ENCODE measurements at regions not wholly inside any gene's neighbourhood (a gene's known extent, or its start where the extent isn't known, plus 50 kb on each side); places are given as distances from the start of the nearest gene placed in this dataset.

DNA sequence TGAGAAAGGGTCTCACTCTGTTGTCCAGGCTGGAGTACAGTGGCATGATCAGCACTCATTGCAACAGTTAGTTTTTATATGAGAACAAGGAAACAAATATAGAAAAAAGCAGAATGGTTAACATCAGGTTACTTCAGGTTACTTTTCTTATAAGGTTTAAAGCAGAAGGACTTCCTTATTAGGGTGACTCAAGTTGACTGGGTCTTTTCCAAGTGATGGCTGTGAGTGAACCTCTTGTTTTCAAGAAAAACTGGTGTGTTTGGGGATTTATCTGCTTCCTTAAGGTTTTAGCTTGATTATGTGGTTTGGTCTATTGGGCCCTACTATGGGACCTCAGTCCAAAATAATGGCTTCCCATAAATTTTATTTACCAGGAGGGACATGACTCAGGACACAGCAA lies 99.2 kb downstream of the ARRDC3 start:
- no peak for DNase-seq (ENCODE audit: low read depth)

DNA sequence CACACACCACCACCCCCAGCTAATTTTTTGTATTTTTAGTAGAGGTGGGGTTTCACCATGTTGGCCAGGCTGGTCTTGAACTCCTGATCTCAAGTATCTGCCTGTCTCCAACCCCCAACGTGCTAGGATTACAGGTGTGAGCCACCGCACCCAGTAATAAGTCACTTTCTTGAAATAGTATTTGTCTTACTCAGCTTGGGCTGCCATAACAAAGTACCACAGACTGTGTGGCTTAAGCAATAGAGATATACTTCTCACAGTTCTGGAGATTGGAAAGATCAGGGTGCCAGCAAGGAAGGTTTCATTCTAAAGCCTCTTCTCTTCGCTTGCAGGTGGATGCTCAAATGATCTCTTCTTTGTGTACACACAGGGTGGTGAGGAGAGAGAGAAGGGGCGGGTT lies 99.8 kb downstream of the ARRDC3 start:
- no peak for DNase-seq (ENCODE audit: low read depth)

DNA sequence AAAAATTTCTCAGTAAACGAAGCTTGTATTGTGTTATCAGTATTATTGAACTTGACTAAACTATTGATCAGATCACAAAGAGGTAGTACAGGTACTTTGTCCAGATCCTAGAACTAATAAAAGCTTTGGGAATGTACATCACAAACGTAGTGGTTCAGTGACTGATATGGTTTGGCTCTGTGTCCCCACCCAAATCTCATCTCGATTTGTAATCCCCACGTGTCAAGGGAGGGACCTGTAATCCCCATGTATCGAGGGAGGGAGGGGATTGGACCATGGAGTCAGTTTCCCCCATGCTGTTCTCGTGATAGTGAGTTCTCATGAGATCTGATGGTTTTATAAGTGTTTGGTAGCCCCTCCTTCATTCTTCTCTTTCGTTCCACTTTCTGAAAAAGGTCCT lies 100.9 kb downstream of the ARRDC3 start:
- DNase-seq (ENCODE audit: low read depth), result no peak

DNA sequence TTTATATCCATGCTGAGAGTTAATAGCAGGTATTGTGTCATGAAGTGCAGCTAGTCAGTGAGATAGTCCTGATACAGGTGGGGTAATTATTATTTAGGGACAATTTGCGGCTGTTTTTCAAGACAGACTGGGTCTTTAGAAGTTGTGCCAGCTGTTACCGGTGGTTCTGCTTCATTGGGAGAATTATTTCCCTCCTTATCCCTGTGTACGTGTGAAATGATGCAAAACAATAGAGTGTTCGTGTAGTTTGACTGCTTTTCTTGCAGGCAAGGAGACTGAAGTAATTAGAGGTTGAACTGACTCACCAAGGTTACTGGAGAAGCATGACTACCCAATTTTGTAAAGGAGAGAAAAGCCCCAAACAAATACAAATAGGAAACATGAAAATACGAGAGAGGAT lies 101.7 kb downstream of the ARRDC3 start:
- no peak for DNase-seq (ENCODE audit: low read depth)

DNA sequence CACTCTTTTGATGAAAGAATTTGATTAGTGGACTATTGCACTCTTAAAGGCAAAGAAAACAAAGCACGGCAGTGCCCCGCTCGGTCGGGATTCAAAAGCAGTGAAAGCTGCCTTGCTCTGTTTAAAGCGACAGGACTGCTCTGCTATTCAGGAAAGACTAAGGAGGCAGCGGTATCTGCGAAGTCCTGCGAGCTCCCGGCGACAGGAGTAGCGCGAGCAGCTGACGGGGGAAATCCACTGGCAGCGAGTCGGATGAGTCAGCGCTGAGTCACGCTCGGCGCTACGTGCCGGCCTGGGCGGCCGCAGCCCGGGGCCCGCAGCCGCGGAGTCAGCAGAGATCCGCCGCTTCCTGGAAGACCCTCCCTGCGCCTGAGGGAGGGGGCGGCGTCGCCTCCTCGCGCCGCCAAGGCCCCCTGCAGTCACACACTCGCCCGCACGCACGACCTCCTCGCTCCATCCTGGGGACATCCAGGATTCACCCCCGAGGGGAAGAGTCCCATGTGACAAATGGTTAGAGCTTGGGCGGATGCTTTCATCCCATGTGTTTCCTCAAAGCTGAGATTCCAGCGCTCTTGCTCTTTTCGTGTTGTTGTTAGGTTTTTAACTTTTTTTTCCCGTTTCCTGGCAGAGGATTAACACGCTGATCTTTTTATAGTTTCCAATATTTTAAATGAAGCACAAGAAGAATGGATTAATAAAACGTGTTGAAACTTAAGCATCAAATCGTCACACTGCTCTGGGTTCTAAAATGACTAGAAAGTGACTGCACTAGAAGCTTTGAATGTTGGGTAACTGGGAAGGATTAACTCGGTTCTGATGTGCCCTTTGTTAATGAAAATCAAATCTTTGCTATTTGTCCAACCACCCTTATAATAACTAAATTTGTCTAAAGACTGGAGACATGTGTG lies 102.5 kb downstream of the ARRDC3 start:
- DNase-seq (ENCODE audit: low read depth), result peak; percentile 78

DNA sequence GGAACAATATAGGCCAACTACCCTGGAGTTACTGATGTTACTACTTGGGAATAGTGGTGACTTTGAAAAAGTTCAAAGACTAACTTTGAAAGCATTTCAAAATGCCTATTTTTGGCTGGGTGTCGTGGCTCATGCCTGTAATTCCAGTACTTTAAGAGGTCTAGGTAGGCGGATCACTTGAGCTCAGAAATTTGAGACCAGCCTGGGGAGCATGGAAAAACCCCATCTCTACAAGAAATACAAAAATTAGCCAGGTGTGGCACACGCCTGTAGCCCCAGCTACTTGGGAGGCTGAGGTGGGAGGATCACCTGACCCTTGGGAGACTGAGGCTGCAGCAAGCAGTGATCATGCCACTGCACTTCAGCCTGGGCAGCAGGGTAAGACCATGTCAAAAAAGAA lies 105.3 kb downstream of the ARRDC3 start:
- no peak for DNase-seq (ENCODE audit: low read depth)

DNA sequence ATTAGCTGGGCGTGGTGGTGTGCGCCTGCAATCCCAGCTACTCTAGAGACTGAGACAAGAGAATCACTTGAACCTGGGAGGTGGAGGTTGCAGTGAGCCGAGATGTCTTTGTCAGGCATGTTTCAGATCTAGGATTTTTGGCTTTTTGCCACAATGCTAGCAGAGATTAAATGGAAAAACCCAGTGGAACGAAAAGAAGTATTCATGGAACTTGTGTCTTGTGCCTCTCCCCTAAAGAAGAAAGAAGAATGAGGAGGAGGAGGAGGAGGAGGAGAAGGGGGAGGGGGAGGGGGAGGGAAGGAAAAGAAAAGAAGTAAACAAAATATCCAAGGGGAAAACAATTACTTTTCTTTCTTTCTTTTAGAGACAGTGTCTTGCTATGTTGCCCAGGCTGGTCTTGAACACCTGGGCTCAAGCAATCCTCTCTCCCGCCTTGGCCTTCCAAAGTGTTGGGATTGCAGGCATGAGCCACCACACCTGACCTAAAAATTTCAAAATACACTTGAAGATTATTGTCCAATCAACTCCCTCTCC lies 106.0 kb downstream of the ARRDC3 start:
- DNase-seq (ENCODE audit: low read depth), result no peak

DNA sequence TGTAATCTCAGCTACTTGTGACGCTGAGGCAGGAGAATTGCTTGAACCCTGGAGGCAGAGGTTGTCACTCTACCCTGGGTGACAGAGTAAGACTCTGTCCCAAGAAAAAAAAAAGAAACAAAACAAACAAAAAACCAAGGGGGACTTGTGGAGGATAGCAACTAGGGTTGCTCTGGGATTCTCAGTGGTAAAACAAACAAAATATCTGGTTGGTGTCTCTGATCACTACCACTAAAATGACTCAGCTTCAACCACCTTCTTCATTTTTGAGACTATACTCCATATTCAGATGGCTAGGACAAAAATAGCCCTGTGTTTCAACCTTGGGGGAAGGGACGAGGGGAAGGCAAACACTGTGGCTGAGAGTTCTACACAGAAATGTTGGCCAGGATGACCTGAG lies 110.3 kb downstream of the ARRDC3 start:
- no peak for DNase-seq (ENCODE audit: low read depth)

DNA sequence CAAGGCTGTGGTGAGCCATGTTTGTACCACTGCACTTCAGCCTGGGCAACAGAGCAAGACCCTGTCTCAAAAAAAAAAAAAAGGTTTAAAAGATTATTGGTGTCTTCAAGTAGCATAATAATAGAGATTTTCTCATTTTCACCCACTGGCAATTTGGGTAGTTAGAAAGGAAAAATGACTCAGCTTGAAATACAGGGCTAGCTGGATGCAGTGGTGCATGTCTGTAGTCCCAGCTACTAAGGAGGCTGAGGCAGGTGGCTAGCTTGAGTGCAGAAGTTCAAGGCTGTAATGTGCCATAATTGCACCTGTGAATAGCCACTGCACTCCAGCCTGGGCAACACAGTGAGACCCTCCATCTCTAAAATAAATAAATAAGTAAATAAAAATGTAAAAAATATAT lies 111.1 kb downstream of the ARRDC3 start:
- no peak for DNase-seq (ENCODE audit: low read depth)

DNA sequence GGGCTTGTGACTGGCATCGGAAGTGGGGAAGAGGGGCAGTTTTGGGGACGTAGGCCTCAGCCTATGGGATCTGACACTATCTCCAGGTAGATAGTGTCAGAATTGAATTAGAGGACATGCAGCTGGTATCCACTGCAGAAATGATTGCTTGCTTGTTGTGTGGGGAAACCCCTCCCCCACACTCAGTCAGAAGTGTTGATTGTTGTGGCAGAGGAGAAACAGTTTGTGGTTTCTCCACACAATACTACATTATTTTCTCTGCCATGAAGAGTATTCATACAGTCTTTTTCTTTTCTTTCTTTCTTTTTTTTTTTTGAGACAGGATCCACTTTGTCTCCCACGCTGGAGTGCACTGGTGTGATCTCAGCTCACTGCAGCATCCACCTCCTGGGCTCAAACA lies 113.9 kb downstream of the ARRDC3 start:
- DNase-seq (ENCODE audit: low read depth), result no peak

DNA sequence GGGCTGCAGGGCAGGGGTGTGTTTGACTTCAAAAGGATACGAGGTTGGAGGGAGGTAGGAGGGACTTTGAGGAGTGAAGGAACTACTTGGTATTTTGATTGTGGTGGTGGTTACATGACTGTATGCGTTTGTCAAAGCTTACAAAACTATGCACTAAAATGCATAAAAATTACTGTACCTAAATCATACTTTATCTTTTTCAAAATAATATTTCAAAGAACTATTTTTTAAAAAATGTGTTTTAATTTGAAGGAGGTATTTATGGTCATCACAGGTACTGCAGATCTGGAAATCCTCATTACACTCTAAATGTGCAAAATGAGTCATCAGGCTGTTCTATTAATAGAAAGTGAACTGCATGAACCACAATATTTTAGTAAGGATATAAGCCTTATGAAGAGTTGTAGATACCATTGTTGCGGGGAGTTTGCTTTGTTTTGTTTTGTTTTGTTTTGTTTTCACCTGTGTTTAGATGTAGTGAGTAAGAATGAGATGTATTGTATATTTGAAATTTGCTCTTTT lies 116.9 kb downstream of the ARRDC3 start:
- no peak for DNase-seq (ENCODE audit: low read depth)

DNA sequence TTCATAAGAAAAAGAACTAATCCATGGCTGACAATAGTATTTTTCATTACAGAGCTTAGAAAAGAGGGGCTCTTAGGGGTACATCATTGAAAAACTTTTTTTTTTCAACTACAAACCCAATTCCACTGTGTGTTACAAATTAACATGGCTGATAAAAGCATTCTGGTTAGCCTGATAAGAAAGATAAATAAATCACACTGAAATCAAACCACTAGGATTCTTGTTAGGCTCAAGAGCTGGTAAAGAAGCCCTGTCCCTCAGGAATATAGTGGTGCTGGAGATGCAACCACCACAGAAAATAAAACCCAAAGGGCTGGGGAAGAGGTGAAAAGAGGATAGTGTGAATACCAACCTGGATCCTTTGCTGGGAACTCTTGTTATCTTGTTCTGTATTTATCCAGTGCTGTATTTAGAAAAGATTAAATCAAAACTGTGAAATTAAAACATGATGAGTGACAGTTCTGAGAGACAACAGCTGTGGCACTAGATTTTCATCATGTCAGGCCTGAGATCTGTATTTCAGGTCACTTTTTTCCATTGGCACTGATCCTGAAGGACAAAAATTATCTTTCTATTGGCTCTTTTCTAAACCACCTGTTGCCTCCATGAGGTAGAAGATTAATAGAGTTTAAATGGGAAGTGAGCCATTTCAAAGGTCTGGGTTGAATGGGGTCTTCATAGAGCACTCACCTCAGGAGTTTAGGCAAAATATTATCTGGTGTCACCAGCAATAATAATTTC lies 118.6 kb downstream of the ARRDC3 start:
- DNase-seq (ENCODE audit: low read depth), result no peak

DNA sequence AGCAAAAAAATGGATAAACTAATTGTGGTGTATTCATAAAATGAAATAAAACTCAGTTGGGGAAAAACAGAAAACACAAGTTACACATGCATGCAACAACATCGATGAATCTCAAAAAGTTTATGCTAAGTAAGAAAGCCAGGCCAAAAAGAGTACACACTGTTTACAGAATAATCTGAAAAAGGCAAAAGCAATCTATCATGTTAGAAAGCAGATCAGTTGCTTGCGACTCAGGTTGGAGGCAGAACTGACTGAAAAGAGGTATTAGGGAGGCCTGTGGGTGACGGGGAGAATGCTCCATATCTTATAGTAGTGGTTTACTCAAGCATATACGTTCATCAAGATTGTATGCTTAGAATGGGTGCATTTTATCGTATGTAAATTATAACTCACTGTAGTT lies 119.2 kb downstream of the ARRDC3 start:
- DNase-seq (ENCODE audit: low read depth), result no peak

DNA sequence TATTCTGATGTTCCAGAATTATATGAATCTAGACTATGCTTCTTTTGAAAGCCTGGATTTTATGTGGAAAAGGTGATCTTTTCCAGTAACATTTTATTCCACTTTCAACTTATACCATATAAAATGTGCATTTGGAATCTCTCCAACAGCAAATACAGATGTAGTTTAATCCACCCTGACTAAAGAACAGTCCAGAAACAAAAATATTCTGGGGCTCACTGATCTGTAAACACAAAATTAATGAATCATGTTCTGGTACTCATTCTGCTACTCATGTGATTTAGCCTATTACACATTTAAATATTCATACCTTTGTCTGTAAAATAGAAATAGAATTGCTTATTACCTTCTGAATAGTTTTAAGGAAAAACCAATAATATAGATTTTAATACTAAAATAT lies 125.8 kb downstream of the ARRDC3 start:
- DNase-seq (ENCODE audit: low read depth), result no peak

DNA sequence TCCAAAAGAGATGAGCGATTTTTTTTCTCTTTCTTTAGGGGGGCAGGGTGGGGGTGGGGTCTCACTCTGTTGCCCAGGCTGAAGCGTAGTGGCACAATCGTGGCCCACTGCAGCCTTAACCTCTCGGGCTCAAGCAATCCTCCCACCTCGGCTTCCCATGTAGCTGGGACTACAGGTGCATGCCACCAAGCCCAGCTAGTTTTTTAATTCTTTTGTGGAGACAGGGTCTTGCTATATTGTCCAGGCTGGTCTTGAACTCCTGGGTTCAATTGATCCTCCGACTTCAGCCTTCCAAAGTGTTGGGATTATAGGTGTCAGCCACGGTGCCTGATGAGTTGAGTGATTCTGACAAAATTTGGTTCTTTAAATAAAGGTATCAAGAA lies 127.0 kb downstream of the ARRDC3 start:
- no peak for DNase-seq (ENCODE audit: low read depth)

DNA sequence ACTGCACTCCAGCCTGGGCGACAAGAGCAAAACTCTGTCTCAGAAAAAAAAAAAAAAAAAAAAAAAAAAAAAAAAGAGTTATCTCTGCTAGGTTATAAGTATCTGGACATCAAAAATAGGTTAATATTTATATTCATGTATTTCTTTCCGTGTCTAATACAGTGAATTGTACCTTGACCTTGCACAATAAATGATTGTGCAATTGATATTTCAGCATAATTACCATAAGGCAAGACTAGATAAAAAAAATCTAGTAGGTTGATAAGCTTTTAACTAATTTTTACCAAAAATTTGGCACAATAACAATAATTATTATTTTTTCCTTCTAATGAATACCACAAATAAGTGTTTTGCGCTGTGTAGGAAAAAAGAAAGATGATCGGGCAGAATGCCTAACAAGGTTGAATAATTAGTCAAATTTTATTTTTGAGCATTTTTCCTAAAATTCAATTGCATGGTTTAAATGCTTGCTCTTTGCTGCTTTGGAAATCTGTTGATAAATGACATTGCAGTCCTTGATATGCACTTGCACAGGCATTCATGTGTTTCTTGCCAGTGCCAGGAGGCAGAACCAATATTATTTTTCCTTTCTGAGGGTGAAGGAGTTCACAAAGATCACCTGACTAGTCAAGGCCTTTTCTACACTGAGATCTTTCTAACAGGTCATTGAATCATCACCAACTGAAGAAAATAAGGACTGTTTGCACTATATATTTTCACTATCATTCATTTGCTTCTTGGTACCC lies 127.5 kb downstream of the ARRDC3 start:
- DNase-seq (ENCODE audit: low read depth), result no peak

DNA sequence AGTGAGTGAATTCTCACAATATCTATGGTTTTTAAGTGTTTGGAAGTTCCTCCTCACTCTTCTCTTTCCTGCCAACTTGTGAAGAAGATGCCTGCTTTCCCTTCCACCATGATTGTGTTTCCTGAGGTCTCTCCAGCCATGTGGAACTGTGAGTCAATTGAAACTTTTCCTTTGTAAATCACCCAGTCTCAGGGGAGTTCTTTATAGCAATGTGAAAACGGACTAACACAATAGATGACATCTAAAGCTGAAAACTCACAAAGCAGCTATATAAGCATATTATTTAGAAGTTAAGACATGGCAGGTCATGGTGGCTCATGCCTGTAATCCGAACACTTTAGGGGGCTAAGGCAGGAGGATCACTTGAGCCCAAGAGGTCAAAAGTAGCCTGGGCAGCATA lies 130.2 kb downstream of the ARRDC3 start:
- no peak for DNase-seq (ENCODE audit: low read depth)

DNA sequence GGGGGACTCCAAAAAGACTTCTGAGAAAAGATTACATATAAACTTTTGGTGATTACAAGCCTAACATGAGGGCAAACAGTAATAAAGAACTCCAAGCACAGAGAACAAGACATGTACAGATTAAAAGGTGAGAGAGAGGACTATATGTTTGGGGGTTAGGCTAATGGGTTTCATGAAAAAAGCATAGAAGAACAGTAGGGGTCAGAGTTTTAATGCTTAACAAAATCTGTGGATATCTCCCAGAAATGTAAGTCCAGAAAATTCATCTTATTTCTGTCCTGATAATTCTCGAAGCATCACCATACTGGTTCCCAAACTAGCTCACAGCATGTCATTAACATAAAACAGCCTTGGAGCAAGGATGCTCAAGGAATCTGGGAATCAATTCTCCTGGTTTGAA lies 137.2 kb downstream of the ARRDC3 start:
- DNase-seq (ENCODE audit: low read depth), result no peak

DNA sequence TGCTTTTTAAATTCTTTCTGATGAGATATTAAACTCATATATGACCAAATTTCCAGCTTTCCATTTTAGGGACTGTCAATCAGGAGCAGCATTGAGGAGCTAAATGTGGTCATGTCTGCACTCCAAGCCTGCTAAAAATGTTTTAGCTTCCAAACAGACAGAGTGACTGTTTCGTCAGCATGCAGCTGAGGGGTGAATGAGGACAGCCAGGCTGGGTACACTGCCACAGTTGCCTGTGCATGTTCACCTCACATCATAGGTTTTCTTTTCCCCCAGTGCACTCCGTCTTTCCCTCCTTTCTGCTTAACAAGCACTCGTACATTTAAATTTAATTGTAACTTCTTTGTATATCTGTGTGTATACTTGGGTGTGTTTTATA lies 138.1 kb downstream of the ARRDC3 start:
- DNase-seq (ENCODE audit: low read depth), result no peak

DNA sequence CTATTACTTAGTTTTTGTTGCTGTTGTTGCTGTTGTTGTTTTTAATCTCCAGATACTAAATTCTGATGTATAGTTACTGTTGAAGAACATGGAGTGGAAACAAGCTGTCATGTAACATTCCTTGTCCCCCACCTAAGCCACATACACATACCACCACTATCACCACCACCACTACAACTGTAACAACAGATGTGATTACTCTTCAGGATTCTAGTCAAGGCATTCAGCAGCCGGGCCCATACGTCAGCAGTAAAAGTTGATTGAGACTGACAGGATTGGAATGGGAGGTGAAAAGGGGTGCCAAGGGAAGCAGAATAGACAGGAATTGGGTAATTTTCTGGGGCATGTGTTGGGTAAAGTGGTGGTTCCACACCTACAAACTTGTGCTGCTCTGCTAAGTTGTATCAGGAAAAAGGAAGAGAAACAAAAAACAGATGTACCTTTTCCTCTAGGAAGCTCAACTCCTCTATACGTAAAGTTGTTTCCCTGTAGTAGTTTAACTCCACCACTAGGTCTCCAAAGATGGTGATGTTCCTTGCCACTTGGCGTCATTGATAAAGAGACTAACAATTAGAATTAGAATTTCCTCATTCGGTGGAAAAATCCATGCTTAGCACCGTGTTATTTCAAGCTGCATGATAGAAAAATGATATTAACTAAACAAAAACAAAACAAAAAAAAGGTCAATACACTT lies 138.6 kb downstream of the ARRDC3 start:
- no peak for DNase-seq (ENCODE audit: low read depth)

DNA sequence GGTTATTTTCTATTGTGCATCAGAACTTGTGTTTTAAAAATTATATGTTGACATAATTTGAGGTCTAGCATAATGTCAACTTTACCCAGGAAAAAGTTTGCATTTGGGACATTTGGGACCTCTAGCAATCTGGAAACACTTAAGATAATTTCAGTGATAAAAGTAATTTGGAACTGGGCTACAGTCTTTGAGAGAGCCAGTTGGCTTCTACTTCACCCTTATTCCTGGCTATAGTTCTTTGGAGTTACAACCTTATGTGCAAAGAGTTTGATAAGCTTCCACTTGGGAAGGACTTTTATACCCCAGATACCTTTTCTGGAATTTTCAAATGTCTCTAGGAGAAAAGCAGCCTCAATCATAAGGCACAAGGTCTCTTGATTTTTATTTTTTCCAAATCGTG lies 139.3 kb downstream of the ARRDC3 start:
- DNase-seq (ENCODE audit: low read depth), result no peak

DNA sequence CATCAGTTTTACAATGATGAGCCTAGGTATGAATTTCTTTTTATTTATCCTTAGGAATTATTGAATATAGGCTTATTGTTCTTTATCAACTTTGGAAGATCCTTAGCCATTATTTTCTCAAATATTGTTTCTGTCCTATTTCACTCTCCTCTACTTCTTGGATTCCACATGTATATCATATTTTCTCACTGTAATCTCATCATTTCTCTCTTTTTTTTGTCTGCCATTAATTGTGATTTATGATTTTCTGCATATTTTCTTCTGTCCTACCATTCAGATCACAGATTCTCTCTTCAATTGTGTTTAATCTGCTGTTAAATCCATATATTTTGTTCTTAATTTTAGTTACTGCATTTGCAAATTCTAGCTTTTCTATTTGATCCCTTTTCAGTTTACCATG lies 139.8 kb downstream of the ARRDC3 start:
- DNase-seq (ENCODE audit: low read depth), result no peak

All from T follicular helper cell (primary cell).